ENCODE measurements at regions not wholly inside any gene's neighbourhood (a gene's known extent, or its start where the extent isn't known, plus 50 kb on each side); places are given as distances from the start of the nearest gene placed in this dataset.
"Not testable (repeated sequence)": the region's sequence is repeated elsewhere in the genome, so short reads cannot be mapped to it uniquely, and the experiment has no call there.

DNA sequence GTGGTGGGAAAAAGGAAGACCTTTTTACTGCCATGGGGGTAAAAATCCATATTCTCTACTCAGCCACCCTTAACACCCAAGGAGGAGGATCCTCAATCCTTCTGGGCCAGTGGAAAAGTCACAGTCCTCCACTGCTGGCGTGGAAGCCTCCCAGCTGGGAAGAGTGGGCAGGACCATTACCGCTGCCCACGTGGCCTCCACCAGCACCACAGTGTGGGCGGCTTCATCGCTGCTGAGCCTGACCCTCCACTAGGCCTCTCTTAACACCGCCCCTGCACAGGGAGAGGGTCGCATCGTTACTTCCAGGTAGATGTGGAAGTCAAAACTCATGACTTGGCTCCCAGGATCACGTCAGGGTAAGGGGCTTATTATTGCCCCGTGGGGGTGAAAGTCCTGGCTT, 656.5 kb downstream of the SUCLG1 start:
- Histone ChIP-seq H3K4me1 (ENCODE audit: control insufficient read depth, insufficient read depth, low read length) (no peaks in the 10 kb centered on the region), H3K27me3 (ENCODE audit: control insufficient read depth, insufficient read depth, low read length) (no peaks in the 10 kb centered on the region), H3K36me3 (ENCODE audit: control insufficient read depth, insufficient read depth, low read length) (no peaks in the 10 kb centered on the region), H3K4me3 (ENCODE audit: low read depth, low read length) (no peak overlapping the region), H3K9me3 (ENCODE audit: control insufficient read depth, insufficient read depth, low read length) (no peaks in the 10 kb centered on the region), H3K9ac (ENCODE audit: low read depth, low read length) (no peak overlapping the region)

DNA sequence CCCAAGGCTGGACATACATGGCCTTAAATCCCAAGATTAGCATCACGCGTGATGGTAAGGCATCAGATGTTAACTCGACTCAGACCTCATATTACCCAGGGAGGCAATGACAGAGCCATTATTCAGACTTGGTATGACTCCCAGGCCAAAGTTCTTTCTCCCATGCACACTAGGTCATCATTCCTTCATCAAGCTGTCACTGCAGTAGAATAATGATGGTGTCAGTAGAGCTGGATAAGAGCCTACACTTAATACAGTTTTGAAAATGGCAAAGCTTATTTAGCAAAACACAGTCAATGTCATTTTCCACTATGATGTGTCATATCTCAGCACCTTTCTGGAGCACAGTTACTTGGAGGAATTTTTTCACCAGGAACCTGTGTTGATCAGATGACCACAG, 663.3 kb downstream of the SUCLG1 start:
- Histone ChIP-seq H3K27me3 (ENCODE audit: control insufficient read depth, insufficient read depth, low read length) (no peaks in the 10 kb centered on the region), H3K9ac (ENCODE audit: low read depth, low read length) (no peak overlapping the region), H3K9me3 (ENCODE audit: control insufficient read depth, insufficient read depth, low read length) (no peaks in the 10 kb centered on the region), H3K4me1 (ENCODE audit: control insufficient read depth, insufficient read depth, low read length) (no peaks in the 10 kb centered on the region), H3K36me3 (ENCODE audit: control insufficient read depth, insufficient read depth, low read length) (no peaks in the 10 kb centered on the region), H3K4me3 (ENCODE audit: low read depth, low read length) (no peak overlapping the region)

DNA sequence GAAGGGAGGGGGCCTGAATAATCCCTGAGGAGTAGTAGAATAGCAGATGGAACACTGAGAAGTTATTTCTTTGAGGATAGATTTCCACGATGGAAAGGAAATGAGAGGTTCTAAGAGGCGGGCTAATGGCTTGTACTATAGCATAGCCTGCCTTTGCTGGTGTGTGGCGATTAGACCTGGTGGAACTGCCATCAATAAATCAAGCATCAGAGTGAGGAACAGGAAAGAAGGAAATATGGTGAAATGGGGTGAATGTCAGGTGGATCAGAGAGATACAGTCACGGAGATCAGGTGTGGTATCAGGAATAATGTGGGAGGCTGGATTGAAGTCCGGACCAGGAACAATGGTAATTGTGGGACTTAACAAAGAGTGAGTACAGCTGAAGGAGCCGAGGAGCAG, 668.6 kb downstream of the SUCLG1 start:
- H3K4me3 ChIP-seq (ENCODE audit: low read depth, low read length); H3K4me1 ChIP-seq (ENCODE audit: control insufficient read depth, insufficient read depth, low read length); H3K9ac ChIP-seq (ENCODE audit: low read depth, low read length); H3K36me3 ChIP-seq (ENCODE audit: control insufficient read depth, insufficient read depth, low read length); H3K9me3 ChIP-seq (ENCODE audit: control insufficient read depth, insufficient read depth, low read length); H3K27me3 ChIP-seq (ENCODE audit: control insufficient read depth, insufficient read depth, low read length): not testable (repeated sequence)

DNA sequence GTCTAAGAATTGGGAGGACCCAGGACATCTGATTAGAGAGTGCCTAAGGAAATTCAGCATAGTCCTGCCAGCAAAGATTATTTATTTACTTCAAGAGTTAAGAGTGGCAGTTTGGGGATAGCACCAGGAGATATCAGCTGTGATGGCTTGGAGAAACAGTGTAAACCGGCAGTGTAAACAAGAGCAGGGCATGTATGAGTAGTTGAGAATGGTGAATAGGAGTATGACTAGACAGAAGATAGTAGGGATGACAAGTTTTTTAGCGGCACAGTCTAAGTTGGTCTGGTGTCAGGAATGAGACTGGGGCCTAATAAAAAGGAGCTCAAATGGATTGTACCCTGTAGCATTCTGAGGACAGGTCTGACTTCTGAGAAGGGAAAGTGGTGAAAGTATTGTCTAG, 669.4 kb downstream of the SUCLG1 start:
- H3K9ac ChIP-seq (ENCODE audit: low read depth, low read length); H3K4me3 ChIP-seq (ENCODE audit: low read depth, low read length); H3K36me3 ChIP-seq (ENCODE audit: control insufficient read depth, insufficient read depth, low read length); H3K27me3 ChIP-seq (ENCODE audit: control insufficient read depth, insufficient read depth, low read length); H3K9me3 ChIP-seq (ENCODE audit: control insufficient read depth, insufficient read depth, low read length): not testable (repeated sequence)
- peaks cover 13% of the 10 kb centered on the region for H3K4me1 ChIP-seq (ENCODE audit: control insufficient read depth, insufficient read depth, low read length)

DNA sequence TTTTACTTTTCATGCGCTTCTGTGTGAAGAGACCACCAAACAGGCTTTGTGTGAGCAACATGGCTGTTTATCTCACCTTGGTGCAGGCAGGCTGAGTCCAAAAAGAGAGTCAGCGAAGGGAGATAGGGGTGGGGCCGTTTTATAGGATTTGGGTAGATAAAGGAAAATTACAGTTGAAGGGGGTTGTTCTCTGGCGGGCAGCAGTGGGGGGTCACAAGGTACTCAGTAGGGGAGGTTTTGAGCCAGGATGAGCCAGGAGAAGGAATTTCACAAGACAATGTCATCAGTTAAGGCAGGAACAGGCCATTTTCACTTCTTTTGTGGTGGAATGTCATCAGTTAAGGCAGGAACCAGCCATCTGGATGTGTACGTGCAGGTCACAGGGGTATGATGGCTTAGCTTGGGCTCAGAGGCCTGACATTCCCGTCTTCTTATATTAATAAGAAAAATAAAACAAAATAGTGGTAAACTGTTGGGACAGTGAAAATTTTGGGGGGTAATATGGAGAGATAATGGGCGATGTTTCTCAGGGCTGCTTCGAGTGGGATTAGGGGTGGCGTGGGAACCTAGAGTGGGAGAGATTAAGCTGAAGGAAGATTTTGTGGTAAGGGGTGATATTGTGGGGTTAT, 670.0 kb downstream of the SUCLG1 start:
- H3K4me1 ChIP-seq (ENCODE audit: control insufficient read depth, insufficient read depth, low read length) = peaks cover 13% of the 10 kb centered on the region
- not testable (repeated sequence) for H3K36me3 ChIP-seq (ENCODE audit: control insufficient read depth, insufficient read depth, low read length); H3K27me3 ChIP-seq (ENCODE audit: control insufficient read depth, insufficient read depth, low read length); H3K9me3 ChIP-seq (ENCODE audit: control insufficient read depth, insufficient read depth, low read length); H3K4me3 ChIP-seq (ENCODE audit: low read depth, low read length); H3K9ac ChIP-seq (ENCODE audit: low read depth, low read length)

DNA sequence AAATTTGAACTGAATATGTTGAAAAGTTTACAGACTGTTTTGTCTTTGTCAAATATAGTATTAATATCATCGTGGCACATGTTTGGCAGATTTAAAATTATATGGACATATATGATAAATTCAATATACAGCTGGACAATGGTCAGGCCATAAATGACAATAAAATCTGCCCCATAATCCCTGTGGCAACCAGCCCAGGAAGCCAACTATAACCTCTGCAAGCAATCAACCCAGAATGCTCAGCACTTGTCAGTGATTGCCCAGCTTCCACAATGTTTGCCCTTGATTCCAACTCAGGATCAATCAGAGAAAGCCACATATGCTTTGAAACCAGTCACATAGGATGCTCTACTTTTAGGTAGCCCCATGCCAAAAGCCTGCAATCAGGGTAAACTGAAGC, 671.9 kb downstream of the SUCLG1 start:
- no peak overlapping the region for H3K9ac ChIP-seq (ENCODE audit: low read depth, low read length)
- H3K4me1 ChIP-seq (ENCODE audit: control insufficient read depth, insufficient read depth, low read length) = peaks cover 13% of the 10 kb centered on the region
- no peak overlapping the region for H3K4me3 ChIP-seq (ENCODE audit: low read depth, low read length)
- no peaks in the 10 kb centered on the region for H3K9me3 ChIP-seq (ENCODE audit: control insufficient read depth, insufficient read depth, low read length)
- no peaks in the 10 kb centered on the region for H3K27me3 ChIP-seq (ENCODE audit: control insufficient read depth, insufficient read depth, low read length)
- no peaks in the 10 kb centered on the region for H3K36me3 ChIP-seq (ENCODE audit: control insufficient read depth, insufficient read depth, low read length)

DNA sequence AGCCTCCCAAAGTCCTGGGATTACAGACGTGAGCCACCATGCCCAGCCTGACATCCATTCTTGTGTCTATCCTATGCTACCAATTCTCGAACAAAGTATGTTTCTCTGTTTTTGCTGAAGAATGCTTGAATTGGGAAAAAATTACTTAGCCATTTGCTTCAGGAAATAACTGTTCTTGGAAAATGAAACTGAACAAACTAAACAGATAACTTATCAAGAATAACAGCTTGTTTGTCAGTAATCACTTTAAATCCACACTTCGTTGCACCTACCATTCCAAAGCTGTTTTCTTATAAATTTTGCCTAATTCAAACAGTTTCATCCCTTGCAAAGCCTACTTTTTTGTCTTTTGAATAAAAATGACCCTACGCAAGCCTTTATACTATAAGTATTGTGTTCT, 672.9 kb downstream of the SUCLG1 start:
- Histone ChIP-seq H3K9ac (ENCODE audit: low read depth, low read length) (no peak overlapping the region), H3K36me3 (ENCODE audit: control insufficient read depth, insufficient read depth, low read length) (no peaks in the 10 kb centered on the region), H3K27me3 (ENCODE audit: control insufficient read depth, insufficient read depth, low read length) (no peaks in the 10 kb centered on the region), H3K4me1 (ENCODE audit: control insufficient read depth, insufficient read depth, low read length) (peaks cover 13% of the 10 kb centered on the region), H3K4me3 (ENCODE audit: low read depth, low read length) (no peak overlapping the region), H3K9me3 (ENCODE audit: control insufficient read depth, insufficient read depth, low read length) (no peaks in the 10 kb centered on the region)

DNA sequence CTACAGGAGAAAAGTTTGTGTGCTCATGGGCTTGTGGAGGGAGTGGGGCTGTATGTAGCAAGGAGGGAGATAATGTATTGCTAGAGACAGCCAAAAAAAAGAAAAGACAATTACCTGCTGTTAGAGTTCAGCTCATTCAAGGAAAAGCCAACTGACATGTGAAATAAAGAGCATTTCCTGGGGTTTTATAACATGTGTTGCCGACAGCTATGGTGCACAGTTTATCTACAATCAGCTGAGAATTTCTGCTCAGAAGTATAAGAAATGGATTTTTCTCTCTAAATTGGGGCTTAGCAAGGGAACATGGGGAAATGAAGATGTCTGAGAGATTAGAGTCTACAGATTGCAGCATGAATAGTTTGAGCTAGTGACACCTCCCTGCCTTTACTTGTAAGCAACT, 674.1 kb downstream of the SUCLG1 start:
- Histone ChIP-seq H3K36me3 (ENCODE audit: control insufficient read depth, insufficient read depth, low read length) (no peaks in the 10 kb centered on the region), H3K27me3 (ENCODE audit: control insufficient read depth, insufficient read depth, low read length) (no peaks in the 10 kb centered on the region), H3K4me3 (ENCODE audit: low read depth, low read length) (no peak overlapping the region), H3K9me3 (ENCODE audit: control insufficient read depth, insufficient read depth, low read length) (no peaks in the 10 kb centered on the region), H3K9ac (ENCODE audit: low read depth, low read length) (no peak overlapping the region), H3K4me1 (ENCODE audit: control insufficient read depth, insufficient read depth, low read length) (peaks cover 13% of the 10 kb centered on the region)

DNA sequence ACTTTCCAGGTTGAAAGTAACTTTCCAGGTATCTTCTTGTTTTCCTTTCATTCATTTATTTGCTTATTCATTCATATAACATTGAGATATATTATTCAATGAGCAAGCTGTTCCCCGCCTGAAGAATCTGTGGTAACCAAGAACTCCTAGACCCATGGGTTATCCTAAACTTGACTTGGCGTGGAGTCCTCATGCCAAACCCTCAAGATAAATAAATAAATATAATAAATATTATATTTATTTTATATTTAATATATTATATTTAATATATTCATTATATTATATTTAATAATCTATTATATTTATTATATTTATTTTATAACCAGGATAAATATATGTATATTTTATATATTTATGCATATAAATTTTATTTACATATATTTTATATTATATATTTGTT, 674.8 kb downstream of the SUCLG1 start:
- Histone ChIP-seq H3K4me1 (ENCODE audit: control insufficient read depth, insufficient read depth, low read length) (peaks cover 13% of the 10 kb centered on the region), H3K9ac (ENCODE audit: low read depth, low read length) (no peak overlapping the region), H3K27me3 (ENCODE audit: control insufficient read depth, insufficient read depth, low read length) (no peaks in the 10 kb centered on the region), H3K4me3 (ENCODE audit: low read depth, low read length) (no peak overlapping the region), H3K9me3 (ENCODE audit: control insufficient read depth, insufficient read depth, low read length) (no peaks in the 10 kb centered on the region), H3K36me3 (ENCODE audit: control insufficient read depth, insufficient read depth, low read length) (no peaks in the 10 kb centered on the region)

DNA sequence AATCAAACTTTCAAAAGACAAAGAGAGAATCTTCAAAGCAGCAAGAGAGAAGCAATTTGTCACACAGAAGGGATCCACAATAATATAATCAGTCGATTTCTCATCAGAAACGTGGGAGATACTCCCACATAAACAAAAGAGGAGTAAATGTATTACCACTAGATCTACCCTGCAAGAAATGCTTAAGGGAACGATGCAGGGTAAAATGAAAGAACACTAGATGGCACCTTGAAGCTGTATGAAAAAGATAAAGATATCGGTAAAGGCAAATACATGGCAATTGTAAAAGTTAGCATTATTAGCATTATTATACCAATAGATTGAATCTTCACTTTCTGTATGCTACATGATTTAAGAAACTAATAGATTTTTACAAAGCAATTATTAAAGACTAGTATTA, 677.0 kb downstream of the SUCLG1 start:
- Histone ChIP-seq H3K4me1 (ENCODE audit: control insufficient read depth, insufficient read depth, low read length) (peaks cover 5% of the 10 kb centered on the region), H3K27me3 (ENCODE audit: control insufficient read depth, insufficient read depth, low read length) (no peaks in the 10 kb centered on the region), H3K9ac (ENCODE audit: low read depth, low read length) (no peak overlapping the region), H3K36me3 (ENCODE audit: control insufficient read depth, insufficient read depth, low read length) (no peaks in the 10 kb centered on the region), H3K9me3 (ENCODE audit: control insufficient read depth, insufficient read depth, low read length) (no peaks in the 10 kb centered on the region), H3K4me3 (ENCODE audit: low read depth, low read length) (no peak overlapping the region)

DNA sequence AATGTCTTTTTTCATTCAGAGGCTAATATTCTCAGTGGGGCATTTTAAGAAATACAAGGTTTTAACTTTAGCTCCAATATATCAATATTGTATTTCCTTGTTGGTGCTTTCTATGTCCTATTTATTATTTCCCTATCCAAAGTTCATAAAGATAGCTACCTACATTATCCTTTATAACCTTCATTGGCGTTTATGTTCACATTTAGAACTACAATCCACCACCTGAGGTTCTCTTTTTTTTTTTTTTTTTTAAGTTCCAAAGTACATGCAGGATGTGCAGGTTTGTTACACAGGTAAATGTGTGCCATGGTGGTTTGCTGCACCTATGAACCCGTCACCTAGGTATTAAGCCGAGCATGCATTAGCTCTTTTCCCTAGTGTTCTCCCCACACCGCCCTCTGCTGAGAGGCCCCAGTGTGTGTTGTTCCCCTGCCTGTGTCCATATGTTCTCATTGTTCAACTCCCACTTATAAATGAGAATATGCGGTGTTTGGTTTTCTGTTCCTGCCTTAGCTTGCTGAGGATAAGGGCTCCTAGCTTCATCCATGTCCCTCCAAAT, 694.6 kb downstream of the SUCLG1 start:
- Histone ChIP-seq H3K4me3 (ENCODE audit: low read depth, low read length) (no peak overlapping the region), H3K27me3 (ENCODE audit: control insufficient read depth, insufficient read depth, low read length) (no peaks in the 10 kb centered on the region), H3K4me1 (ENCODE audit: control insufficient read depth, insufficient read depth, low read length) (no peaks in the 10 kb centered on the region), H3K9ac (ENCODE audit: low read depth, low read length) (no peak overlapping the region), H3K9me3 (ENCODE audit: control insufficient read depth, insufficient read depth, low read length) (no peaks in the 10 kb centered on the region), H3K36me3 (ENCODE audit: control insufficient read depth, insufficient read depth, low read length) (no peaks in the 10 kb centered on the region)

DNA sequence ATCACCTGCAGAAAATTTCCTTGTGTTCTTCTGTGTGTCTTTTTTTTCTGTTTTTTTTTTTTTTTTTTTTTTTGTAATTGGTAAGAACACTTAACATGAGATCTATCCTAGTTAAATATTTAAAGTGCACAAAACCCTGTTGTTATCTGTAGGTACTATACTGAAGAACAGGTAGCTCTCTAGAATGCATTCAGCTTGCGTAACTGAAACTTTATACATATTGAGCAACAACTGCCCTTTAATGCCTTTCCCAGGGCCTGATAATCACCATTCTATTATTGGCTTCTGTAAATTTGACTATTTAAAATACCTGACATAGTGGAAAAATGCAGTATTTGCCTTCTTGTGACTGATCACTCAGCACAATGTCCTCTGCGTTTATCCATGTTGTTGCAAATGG, 701.8 kb downstream of the SUCLG1 start:
- no peaks in the 10 kb centered on the region for H3K9me3 ChIP-seq (ENCODE audit: control insufficient read depth, insufficient read depth, low read length)
- no peaks in the 10 kb centered on the region for H3K36me3 ChIP-seq (ENCODE audit: control insufficient read depth, insufficient read depth, low read length)
- H3K9ac ChIP-seq (ENCODE audit: low read depth, low read length) = no peak overlapping the region
- H3K27me3 ChIP-seq (ENCODE audit: control insufficient read depth, insufficient read depth, low read length) = no peaks in the 10 kb centered on the region
- no peaks in the 10 kb centered on the region for H3K4me1 ChIP-seq (ENCODE audit: control insufficient read depth, insufficient read depth, low read length)
- H3K4me3 ChIP-seq (ENCODE audit: low read depth, low read length) = no peak overlapping the region
